Testis (tissue), 2 donors: ENCODE measurements at regions not wholly inside any gene's neighbourhood (a gene's known extent, or its start where the extent isn't known, plus 50 kb on each side); places are given as distances from the start of the nearest gene placed in this dataset.

Experiments
- CTCF ChIP-seq, 3 experiments: fragments of 450-650 bp in 2 of 3; fragments of 200-600 bp in 1 of 3; sonication (generic) in 1 of 3; IDR thresholded peaks; one replicate each; pipeline ENCODE4 v1.5.1; 2016 to 2019; ENCODE audit warnings: antibody characterized with exemption in 3 of 3, mild to moderate bottlenecking in 2 of 3, moderate library complexity in 1 of 3
- POLR2A ChIP-seq: fragments of 450-650 bp; IDR thresholded peaks from one replicate; pipeline ENCODE4 v1.6.1; 2017; ENCODE audit warnings: antibody characterized with exemption, mild to moderate bottlenecking, moderate library complexity

- TF ChIP-seq CTCF (IDR thresholded peaks at IDR 0.05) = no peak
- no peak for TF ChIP-seq POLR2A
Measured at GRCh38 chr10:65847436-65848230, 1078.2 kb upstream of the LRRTM3 start.
